Ishikawa (cell line): ENCODE measurements at regions not wholly inside any gene's neighbourhood (a gene's known extent, or its start where the extent isn't known, plus 50 kb on each side); places are given as distances from the start of the nearest gene placed in this dataset.

Source experiments
- CEBPB ChIP-seq: IDR thresholded peaks from 2 replicates; pipeline ENCODE4 v1.6.1; 2012
- CREB1 ChIP-seq: IDR thresholded peaks from 2 replicates; pipeline ENCODE4 v1.6.1; 2012; ENCODE audit warnings: low read depth
- EGR1 ChIP-seq: IDR thresholded peaks from 2 replicates; pipeline ENCODE4 v1.6.1; 2012
- EP300 ChIP-seq: IDR thresholded peaks from 2 replicates; pipeline ENCODE4 v1.6.1; 2012; ENCODE audit warnings: borderline replicate concordance
- FOXM1 ChIP-seq: IDR thresholded peaks from 2 replicates; pipeline ENCODE4 v1.6.1; 2012; ENCODE audit warnings: low read depth, borderline replicate concordance
- NFIC ChIP-seq: IDR thresholded peaks from 2 replicates; pipeline ENCODE4 v1.6.1; 2012
- RAD21 ChIP-seq: IDR thresholded peaks from 2 replicates; pipeline ENCODE4 v1.6.1; 2012; ENCODE audit warnings: low read depth
- TAF1 ChIP-seq: IDR thresholded peaks from 2 replicates; pipeline ENCODE4 v1.6.1; 2012; ENCODE audit warnings: low read depth, mild to moderate bottlenecking
- TCF12 ChIP-seq: IDR thresholded peaks from 2 replicates; pipeline ENCODE4 v1.6.1; 2012; ENCODE audit warnings: low read depth
- TEAD4 ChIP-seq: IDR thresholded peaks from 2 replicates; pipeline ENCODE4 v1.6.1; 2012
- USF1 ChIP-seq: IDR thresholded peaks from 2 replicates; pipeline ENCODE4 v1.6.1; 2012
- YY1 ChIP-seq: IDR thresholded peaks from 2 replicates; pipeline ENCODE4 v1.6.1; 2012; ENCODE audit warnings: low read depth
- ZBTB7A ChIP-seq: IDR thresholded peaks from 2 replicates; pipeline ENCODE4 v1.6.1; 2012; ENCODE audit warnings: low read depth
- TF ChIP-seq, protein P1 (sequence below): IDR thresholded peaks from 2 replicates; pipeline ENCODE4 v1.6.1; 2012
- TF ChIP-seq, protein P2 (sequence below): IDR thresholded peaks from 2 replicates; pipeline ENCODE4 v1.6.1; 2012; ENCODE audit warnings: low read depth, mild to moderate bottlenecking

- TF ChIP-seq, protein P1, sequence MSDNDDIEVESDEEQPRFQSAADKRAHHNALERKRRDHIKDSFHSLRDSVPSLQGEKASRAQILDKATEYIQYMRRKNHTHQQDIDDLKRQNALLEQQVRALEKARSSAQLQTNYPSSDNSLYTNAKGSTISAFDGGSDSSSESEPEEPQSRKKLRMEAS, result no peak
- TF ChIP-seq TEAD4, result no peak
- TF ChIP-seq RAD21, result no peak
- TF ChIP-seq, protein P2, sequence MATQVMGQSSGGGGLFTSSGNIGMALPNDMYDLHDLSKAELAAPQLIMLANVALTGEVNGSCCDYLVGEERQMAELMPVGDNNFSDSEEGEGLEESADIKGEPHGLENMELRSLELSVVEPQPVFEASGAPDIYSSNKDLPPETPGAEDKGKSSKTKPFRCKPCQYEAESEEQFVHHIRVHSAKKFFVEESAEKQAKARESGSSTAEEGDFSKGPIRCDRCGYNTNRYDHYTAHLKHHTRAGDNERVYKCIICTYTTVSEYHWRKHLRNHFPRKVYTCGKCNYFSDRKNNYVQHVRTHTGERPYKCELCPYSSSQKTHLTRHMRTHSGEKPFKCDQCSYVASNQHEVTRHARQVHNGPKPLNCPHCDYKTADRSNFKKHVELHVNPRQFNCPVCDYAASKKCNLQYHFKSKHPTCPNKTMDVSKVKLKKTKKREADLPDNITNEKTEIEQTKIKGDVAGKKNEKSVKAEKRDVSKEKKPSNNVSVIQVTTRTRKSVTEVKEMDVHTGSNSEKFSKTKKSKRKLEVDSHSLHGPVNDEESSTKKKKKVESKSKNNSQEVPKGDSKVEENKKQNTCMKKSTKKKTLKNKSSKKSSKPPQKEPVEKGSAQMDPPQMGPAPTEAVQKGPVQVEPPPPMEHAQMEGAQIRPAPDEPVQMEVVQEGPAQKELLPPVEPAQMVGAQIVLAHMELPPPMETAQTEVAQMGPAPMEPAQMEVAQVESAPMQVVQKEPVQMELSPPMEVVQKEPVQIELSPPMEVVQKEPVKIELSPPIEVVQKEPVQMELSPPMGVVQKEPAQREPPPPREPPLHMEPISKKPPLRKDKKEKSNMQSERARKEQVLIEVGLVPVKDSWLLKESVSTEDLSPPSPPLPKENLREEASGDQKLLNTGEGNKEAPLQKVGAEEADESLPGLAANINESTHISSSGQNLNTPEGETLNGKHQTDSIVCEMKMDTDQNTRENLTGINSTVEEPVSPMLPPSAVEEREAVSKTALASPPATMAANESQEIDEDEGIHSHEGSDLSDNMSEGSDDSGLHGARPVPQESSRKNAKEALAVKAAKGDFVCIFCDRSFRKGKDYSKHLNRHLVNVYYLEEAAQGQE, result no peak
- no peak for TF ChIP-seq YY1
- TF ChIP-seq EGR1, result no peak
- TF ChIP-seq NFIC, result no peak
- no peak for TF ChIP-seq ZBTB7A
- no peak for TF ChIP-seq TCF12
- TF ChIP-seq CREB1, result no peak
- TF ChIP-seq FOXM1, result no peak
- no peak for TF ChIP-seq USF1
- TF ChIP-seq CEBPB, result no peak
- TF ChIP-seq EP300, result no peak
- TF ChIP-seq TAF1, result no peak
Observed at GRCh38 chr9:100661668-100662067, 83.8 kb downstream of the CAVIN4 start.

- no peak for TF ChIP-seq TCF12
- TF ChIP-seq RAD21, result no peak
- no peak for TF ChIP-seq NFIC
- no peak for TF ChIP-seq YY1
- no peak for TF ChIP-seq CREB1
- no peak for TF ChIP-seq EGR1
- TF ChIP-seq EP300, result no peak
- TF ChIP-seq TAF1, result no peak
- no peak for TF ChIP-seq USF1
- TF ChIP-seq TEAD4, result no peak
Observed at GRCh38 chr9:100662122-100662521, 84.2 kb downstream of the CAVIN4 start.

GRCh38 chr9:100667448-100667847 is 89.6 kb downstream of the CAVIN4 start:
- TF ChIP-seq USF1 (no peak), TCF12 (no peak)

DNA sequence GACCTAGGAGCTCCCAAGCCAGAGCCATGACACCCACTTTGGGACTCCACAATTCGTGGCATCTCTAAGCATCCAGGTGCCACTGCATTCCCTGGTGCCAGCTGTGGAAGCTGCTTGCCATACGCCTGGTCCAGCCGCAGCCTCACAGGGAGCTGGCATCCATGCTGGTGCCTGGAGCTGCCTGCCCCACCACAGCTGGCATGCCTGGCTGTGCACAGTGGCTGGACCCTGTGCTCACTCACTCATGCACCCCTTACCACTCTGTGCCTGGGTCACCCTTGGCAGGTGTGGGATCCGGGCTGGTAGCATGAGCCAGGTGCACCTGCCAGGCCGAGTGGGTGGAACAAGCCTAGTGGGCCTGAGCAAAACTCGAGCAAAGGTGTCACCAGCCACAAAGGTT is 90.1 kb downstream of the CAVIN4 start:
- TF ChIP-seq EP300 (no peak), USF1 (no peak), CEBPB (no peak), FOXM1 (no peak), CREB1 (no peak), TEAD4 (no peak), TAF1 (no peak), NFIC (no peak), RAD21 (no peak), YY1 (no peak), TCF12 (no peak), EGR1 (no peak), ZBTB7A (no peak)
- TF ChIP-seq, protein P2, result no peak
- TF ChIP-seq, protein P1, result no peak

DNA sequence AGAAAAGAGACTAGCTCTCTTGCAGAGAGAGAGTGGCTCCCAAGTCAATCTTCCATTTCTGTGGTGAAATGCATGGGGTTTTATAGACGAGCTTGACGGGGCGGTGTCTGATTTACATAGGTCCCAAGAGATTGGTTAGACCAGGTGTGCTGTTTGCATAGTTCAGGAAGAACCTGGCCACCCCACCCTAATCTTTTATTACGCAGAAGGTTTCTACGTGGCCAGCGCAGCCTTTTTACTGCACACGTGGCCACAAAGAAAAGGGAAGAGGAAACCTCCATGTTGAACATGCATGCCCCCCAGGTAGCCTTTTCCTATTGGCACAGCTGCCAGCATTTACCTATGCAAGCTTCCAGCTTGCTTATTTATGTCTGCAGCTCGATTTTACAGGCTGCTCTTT is 92.1 kb downstream of the CAVIN4 start:
- TF ChIP-seq YY1 (no peak), EGR1 (no peak), EP300 (no peak), RAD21 (no peak), FOXM1 (no peak), USF1 (no peak), CREB1 (no peak), TAF1 (no peak), TEAD4 (no peak), TCF12 (no peak), ZBTB7A (no peak), CEBPB (no peak)
